Fibroblast of peridontal ligament (primary cell): ENCODE measurements at regions not wholly inside any gene's neighbourhood (a gene's known extent, or its start where the extent isn't known, plus 50 kb on each side); places are given as distances from the start of the nearest gene placed in this dataset.

Experiments
- DNase-seq: peaks from one replicate; pipeline ENCODE4 v3.0.0-alpha.2; 2010; ENCODE audit errors: extremely low read depth

DNA sequence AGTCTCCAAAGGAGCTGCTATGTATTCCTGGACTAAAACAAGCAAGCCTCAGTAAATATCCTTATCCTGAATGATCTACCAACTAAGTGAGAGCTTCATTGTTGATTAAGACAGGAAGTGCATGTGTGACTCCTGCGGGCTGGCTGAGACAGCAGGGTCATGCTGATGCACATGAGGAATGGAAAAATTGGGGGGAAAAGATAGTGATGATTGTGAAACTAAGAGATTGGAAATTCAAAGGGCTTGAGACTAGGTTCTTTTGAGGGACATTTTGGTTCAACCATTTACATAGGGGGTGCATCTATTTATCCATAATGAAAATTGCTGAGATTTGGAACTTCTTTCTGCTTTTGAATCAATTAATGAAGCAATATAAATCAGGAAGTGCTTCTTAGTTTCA is 61.1 kb upstream of the C1QTNF7 start:
- DNase-seq, result no peak

DNA sequence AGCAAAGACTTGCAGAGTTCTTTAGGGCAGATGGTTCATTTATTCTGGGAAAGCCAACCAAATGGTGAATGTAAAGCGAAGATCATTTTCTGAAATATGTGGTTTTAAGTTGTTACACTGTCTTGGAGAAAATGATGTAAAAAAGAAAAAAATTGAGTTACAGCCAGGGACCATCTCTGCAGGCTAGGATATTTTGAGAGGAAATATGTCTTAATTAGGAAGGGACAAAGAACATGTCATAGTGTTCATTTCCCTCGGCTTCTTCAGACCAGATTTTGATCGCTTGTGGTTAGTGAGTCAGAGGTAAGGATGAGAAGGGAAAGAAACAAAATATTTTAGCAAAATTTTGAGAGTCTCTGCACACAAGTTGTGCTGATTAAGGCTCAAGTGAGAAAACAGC is 59.0 kb upstream of the C1QTNF7 start:
- peak; percentile 89 for DNase-seq

DNA sequence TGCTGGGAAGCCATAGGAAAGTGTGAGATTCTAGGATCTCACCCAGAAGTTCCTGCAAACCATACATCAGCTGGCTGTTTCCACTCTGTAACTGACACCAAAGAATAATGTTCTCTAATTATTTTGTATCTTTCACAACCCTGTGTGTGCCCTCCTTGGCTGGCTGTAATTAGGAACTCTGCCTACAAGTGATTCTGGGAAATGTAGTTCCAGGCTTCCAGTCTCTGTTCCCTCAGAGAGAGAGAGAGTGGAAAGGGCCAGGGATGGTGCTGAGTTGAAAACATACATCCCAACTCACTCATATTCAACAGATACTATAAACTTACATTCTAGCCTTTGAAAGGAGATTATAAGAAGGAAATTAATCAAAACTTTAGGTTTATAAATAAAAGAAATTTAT is 57.5 kb upstream of the C1QTNF7 start:
- no peak for DNase-seq

DNA sequence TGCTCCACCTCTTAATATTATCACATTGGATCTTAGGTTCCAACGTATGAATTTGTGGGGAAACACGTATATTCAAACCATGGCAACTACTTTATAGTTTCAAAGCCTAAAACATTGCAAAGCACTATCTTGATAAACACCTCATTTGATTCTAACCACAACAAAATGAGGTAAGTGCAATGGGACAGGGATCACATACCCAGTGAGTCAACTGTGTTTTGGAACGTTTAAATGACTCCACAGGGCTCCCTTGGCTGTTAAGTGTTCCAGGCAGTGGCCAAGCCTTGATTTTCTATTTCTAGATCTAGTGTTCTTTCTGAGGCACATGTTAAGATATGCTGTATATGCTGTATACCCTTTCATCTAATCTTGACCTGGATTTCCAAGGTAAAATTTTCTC is 54.5 kb upstream of the C1QTNF7 start:
- DNase-seq, result no peak

DNA sequence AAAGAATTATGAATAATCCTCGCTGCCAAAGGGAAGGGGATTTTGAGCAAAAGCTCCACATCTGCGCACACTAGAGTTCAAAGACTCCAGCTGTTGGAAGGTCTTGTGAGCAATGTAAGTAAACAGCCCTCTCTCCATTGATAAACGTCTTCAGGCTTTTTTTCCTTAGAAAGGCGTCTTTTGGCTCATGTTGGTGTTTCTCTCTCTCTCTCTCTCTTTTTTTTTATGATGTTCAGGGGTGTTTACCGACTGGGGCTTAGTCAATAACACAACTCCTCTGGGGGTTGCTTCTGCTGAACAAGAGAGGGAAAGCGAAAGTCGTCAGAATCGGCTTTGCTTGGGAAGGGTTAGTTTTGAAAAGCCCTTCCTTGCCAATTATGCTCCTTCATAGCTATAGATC is 53.2 kb upstream of the C1QTNF7 start:
- DNase-seq, result no peak

DNA sequence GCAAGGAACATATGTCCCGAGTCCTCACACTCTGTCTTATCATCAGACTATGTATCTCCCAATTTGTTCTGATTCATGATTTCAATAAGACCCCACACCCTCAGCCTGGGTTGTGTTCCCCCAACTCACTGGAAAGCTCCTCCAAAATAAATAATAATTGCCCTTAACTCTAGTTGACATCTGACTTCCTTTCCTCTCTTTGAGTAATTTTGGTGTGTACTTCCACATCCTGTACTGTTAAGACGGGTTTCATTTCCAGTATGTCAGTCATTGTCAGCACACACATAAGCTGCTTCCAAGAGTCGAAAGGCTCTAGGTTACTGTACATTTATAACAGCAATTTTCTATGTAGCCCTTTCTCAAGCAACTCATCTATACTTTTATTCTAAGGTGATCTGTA is 52.2 kb upstream of the C1QTNF7 start:
- no peak for DNase-seq

DNA sequence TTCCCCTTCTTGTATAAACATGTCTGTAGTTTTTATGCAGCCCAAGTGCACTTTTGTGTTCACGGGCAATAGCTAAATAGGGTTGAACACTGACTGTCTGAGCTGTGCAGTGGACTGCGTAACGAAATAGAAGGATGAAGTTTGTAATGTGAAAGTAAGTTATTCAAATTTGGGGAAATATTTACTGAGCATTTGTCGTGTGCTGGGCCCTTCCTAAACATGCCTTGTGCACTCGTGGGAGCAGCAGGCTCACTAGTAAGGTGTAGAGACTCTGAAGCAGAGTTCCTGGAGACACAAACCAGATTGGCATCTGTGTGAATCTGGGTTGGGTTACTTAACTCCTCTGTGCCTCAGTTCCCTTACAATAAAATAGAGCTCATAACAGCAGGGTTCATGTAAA is 51.7 kb upstream of the C1QTNF7 start:
- DNase-seq, result no peak

DNA sequence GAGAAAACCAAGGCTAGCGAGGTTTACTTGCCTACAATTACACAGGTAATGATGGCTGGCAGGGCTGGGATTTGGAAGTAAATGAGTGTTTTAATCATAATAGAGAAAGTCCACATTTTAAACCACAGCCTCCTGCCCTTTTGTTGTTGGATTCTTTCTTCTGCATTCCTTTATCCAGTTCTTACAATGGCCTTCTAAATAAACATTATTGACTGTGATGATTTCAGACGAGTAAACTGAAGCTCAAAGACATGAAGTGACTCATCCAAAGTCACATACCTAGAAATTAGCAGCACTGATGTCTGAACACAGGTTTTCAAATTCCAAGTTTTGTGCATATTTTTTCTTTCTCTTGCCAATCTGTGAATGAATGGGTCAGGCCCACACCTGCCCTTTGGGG is 51.2 kb upstream of the C1QTNF7 start:
- peak; percentile 44 for DNase-seq
